Activated T-helper 17 cell treated with anti-CD3 and anti-CD28 coated beads, Interleukin-2, amount 50 U/mL, for 72 hours (primary cell): ENCODE measurements at regions not wholly inside any gene's neighbourhood (a gene's known extent, or its start where the extent isn't known, plus 50 kb on each side); places are given as distances from the start of the nearest gene placed in this dataset.

Experiments used
- ATAC-seq: fragments of 150-1000 bp; cut with Tn5 transposase; replicated peaks from 2 replicates; pipeline ENCODE4 v1.10.0; 2021; ENCODE audit warnings: mild to moderate bottlenecking, moderate library complexity
- H3K27ac Mint-ChIP-seq: one replicate; pipeline ENCODE4 v1.8.0; 2022; ENCODE audit warnings: mixed read lengths
- H3K27me3 Mint-ChIP-seq: one replicate; pipeline ENCODE4 v1.8.0; 2022; ENCODE audit warnings: mixed read lengths
- H3K36me3 Mint-ChIP-seq: one replicate; pipeline ENCODE4 v1.8.0; 2022; ENCODE audit warnings: low read depth, mild to moderate bottlenecking, mixed read lengths
- H3K4me1 Mint-ChIP-seq: one replicate; pipeline ENCODE4 v1.8.0; 2022; ENCODE audit warnings: mixed read lengths
- H3K4me3 Mint-ChIP-seq: one replicate; pipeline ENCODE4 v1.8.0; 2022; ENCODE audit warnings: mild to moderate bottlenecking, mixed read lengths
- H3K9me3 Mint-ChIP-seq: one replicate; pipeline ENCODE4 v1.8.0; 2022; ENCODE audit warnings: mixed read lengths

- ATAC-seq, result no peak
- no peak overlapping the region for H3K27ac Mint-ChIP-seq
- H3K36me3 Mint-ChIP-seq, result no peaks in the 10 kb centered on the region
- H3K4me3 Mint-ChIP-seq, result no peak overlapping the region
- H3K9me3 Mint-ChIP-seq, result peaks cover 3% of the 10 kb centered on the region
- H3K4me1 Mint-ChIP-seq, result peaks cover 19% of the 10 kb centered on the region
- H3K27me3 Mint-ChIP-seq, result no peaks in the 10 kb centered on the region
Measured at GRCh38 chr1:91575909-91576519, 75.4 kb downstream of the CDC7 start.

- peaks cover 14% of the 10 kb centered on the region for H3K4me1 Mint-ChIP-seq
- no peak overlapping the region for H3K27ac Mint-ChIP-seq
- H3K36me3 Mint-ChIP-seq, result no peaks in the 10 kb centered on the region
- H3K27me3 Mint-ChIP-seq, result no peaks in the 10 kb centered on the region
- no peak overlapping the region for H3K4me3 Mint-ChIP-seq
- no peak for ATAC-seq
- H3K9me3 Mint-ChIP-seq, result peaks cover under 1% of the 10 kb centered on the region
Measured at GRCh38 chr1:91578320-91579109, 77.9 kb downstream of the CDC7 start.

- Mint-ChIP-seq H3K27me3 (no peaks in the 10 kb centered on the region), H3K4me1 (peaks cover 14% of the 10 kb centered on the region), H3K27ac (no peak overlapping the region), H3K9me3 (no peaks in the 10 kb centered on the region), H3K36me3 (no peaks in the 10 kb centered on the region), H3K4me3 (no peak overlapping the region)
- no peak for ATAC-seq
Measured at GRCh38 chr1:91579658-91580228, 79.1 kb downstream of the CDC7 start.

GRCh38 chr1:91582431-91582921 is 81.8 kb downstream of the CDC7 start:
- ATAC-seq, result no peak
- no peak overlapping the region for H3K4me3 Mint-ChIP-seq
- no peaks in the 10 kb centered on the region for H3K27me3 Mint-ChIP-seq
- H3K27ac Mint-ChIP-seq, result no peak overlapping the region
- H3K36me3 Mint-ChIP-seq, result no peaks in the 10 kb centered on the region
- no peaks in the 10 kb centered on the region for H3K9me3 Mint-ChIP-seq
- H3K4me1 Mint-ChIP-seq, result no peaks in the 10 kb centered on the region

- no peak for ATAC-seq
- no peaks in the 10 kb centered on the region for H3K27me3 Mint-ChIP-seq
- no peak overlapping the region for H3K27ac Mint-ChIP-seq
- no peaks in the 10 kb centered on the region for H3K9me3 Mint-ChIP-seq
- H3K4me3 Mint-ChIP-seq, result no peak overlapping the region
- H3K36me3 Mint-ChIP-seq, result no peaks in the 10 kb centered on the region
- H3K4me1 Mint-ChIP-seq, result peaks cover 4% of the 10 kb centered on the region
Measured at GRCh38 chr1:91583326-91583755, 82.7 kb downstream of the CDC7 start.

- Mint-ChIP-seq H3K9me3 (no peaks in the 10 kb centered on the region), H3K4me1 (peaks cover 4% of the 10 kb centered on the region), H3K36me3 (no peaks in the 10 kb centered on the region), H3K27ac (no peak overlapping the region), H3K27me3 (no peaks in the 10 kb centered on the region), H3K4me3 (no peak overlapping the region)
- ATAC-seq, result no peak
Measured at GRCh38 chr1:91584309-91584708, 83.7 kb downstream of the CDC7 start.

GRCh38 chr1:91584878-91585277 is 84.2 kb downstream of the CDC7 start:
- H3K9me3 Mint-ChIP-seq, result no peaks in the 10 kb centered on the region
- peaks cover 4% of the 10 kb centered on the region for H3K4me1 Mint-ChIP-seq
- H3K27ac Mint-ChIP-seq, result no peak overlapping the region
- no peaks in the 10 kb centered on the region for H3K27me3 Mint-ChIP-seq
- ATAC-seq, result no peak
- no peak overlapping the region for H3K4me3 Mint-ChIP-seq
- no peaks in the 10 kb centered on the region for H3K36me3 Mint-ChIP-seq

- peaks cover 4% of the 10 kb centered on the region for H3K4me1 Mint-ChIP-seq
- H3K4me3 Mint-ChIP-seq, result no peak overlapping the region
- no peaks in the 10 kb centered on the region for H3K27me3 Mint-ChIP-seq
- H3K9me3 Mint-ChIP-seq, result no peaks in the 10 kb centered on the region
- no peaks in the 10 kb centered on the region for H3K36me3 Mint-ChIP-seq
- no peak overlapping the region for H3K27ac Mint-ChIP-seq
- no peak for ATAC-seq
Measured at GRCh38 chr1:91585502-91585901, 84.9 kb downstream of the CDC7 start.

- Mint-ChIP-seq H3K36me3 (no peaks in the 10 kb centered on the region), H3K27me3 (no peaks in the 10 kb centered on the region), H3K9me3 (no peaks in the 10 kb centered on the region), H3K4me3 (no peak overlapping the region), H3K4me1 (peaks cover 6% of the 10 kb centered on the region), H3K27ac (no peak overlapping the region)
- no peak for ATAC-seq
Measured at GRCh38 chr1:91585982-91586381, 85.3 kb downstream of the CDC7 start.

- no peak for ATAC-seq
- no peaks in the 10 kb centered on the region for H3K27me3 Mint-ChIP-seq
- peaks cover 15% of the 10 kb centered on the region for H3K4me1 Mint-ChIP-seq
- H3K36me3 Mint-ChIP-seq, result no peaks in the 10 kb centered on the region
- H3K27ac Mint-ChIP-seq, result no peak overlapping the region
- H3K4me3 Mint-ChIP-seq, result no peak overlapping the region
- H3K9me3 Mint-ChIP-seq, result no peaks in the 10 kb centered on the region
Measured at GRCh38 chr1:91589437-91589836, 88.8 kb downstream of the CDC7 start.

- Mint-ChIP-seq H3K9me3 (no peaks in the 10 kb centered on the region), H3K4me3 (peak overlapping the region; percentile 78), H3K4me1 (peaks cover 15% of the 10 kb centered on the region), H3K27ac (peak overlapping the region; percentile 52), H3K36me3 (no peaks in the 10 kb centered on the region), H3K27me3 (no peaks in the 10 kb centered on the region)
- ATAC-seq, result peak; percentile 63
Measured at GRCh38 chr1:91591175-91591974, 90.7 kb downstream of the CDC7 start.

- peaks cover 12% of the 10 kb centered on the region for H3K4me1 Mint-ChIP-seq
- peak overlapping the region; percentile 78 for H3K4me3 Mint-ChIP-seq
- H3K36me3 Mint-ChIP-seq, result no peaks in the 10 kb centered on the region
- H3K27ac Mint-ChIP-seq, result peak overlapping the region; percentile 52
- H3K9me3 Mint-ChIP-seq, result no peaks in the 10 kb centered on the region
- ATAC-seq, result peak; percentile 48
- no peaks in the 10 kb centered on the region for H3K27me3 Mint-ChIP-seq
Measured at GRCh38 chr1:91592716-91593477, 92.2 kb downstream of the CDC7 start.

GRCh38 chr1:91594383-91595055 is 93.9 kb downstream of the CDC7 start:
- no peak overlapping the region for H3K4me3 Mint-ChIP-seq
- ATAC-seq, result no peak

More at GRCh38 chr1:91594383-91595055, 93.9 kb downstream of the CDC7 start:
- no peaks in the 10 kb centered on the region for H3K27me3 Mint-ChIP-seq
- H3K36me3 Mint-ChIP-seq, result no peaks in the 10 kb centered on the region
- H3K9me3 Mint-ChIP-seq, result no peaks in the 10 kb centered on the region
- peaks cover 12% of the 10 kb centered on the region for H3K4me1 Mint-ChIP-seq
- no peak overlapping the region for H3K27ac Mint-ChIP-seq
